GM12873 (cell line): ENCODE measurements at regions not wholly inside any gene's neighbourhood (a gene's known extent, or its start where the extent isn't known, plus 50 kb on each side); places are given as distances from the start of the nearest gene placed in this dataset.

Experiments used
- CTCF ChIP-seq: IDR thresholded peaks from 2 replicates; pipeline ENCODE4 v1.5.1; 2012; ENCODE audit warnings: low read depth, mild to moderate bottlenecking, moderate library complexity, low read length, control low read depth; ENCODE audit not compliant: insufficient read depth; ENCODE audit errors: missing control alignments

- no peak for TF ChIP-seq CTCF
Observed at GRCh38 chr4:3845094-3845743, 79.0 kb downstream of the ADRA2C start.

- no peak for TF ChIP-seq CTCF
Observed at GRCh38 chr4:3845744-3846429, 79.7 kb downstream of the ADRA2C start.

GRCh38 chr4:3847211-3847940 is 81.2 kb downstream of the ADRA2C start:
- TF ChIP-seq CTCF: no peak

GRCh38 chr4:3848323-3848722 is 82.1 kb downstream of the ADRA2C start:
- TF ChIP-seq CTCF: no peak

GRCh38 chr4:3849140-3849539 is 83.0 kb downstream of the ADRA2C start:
- TF ChIP-seq CTCF: no peak

GRCh38 chr4:3850128-3850527 is 83.9 kb downstream of the ADRA2C start:
- no peak for TF ChIP-seq CTCF

GRCh38 chr4:3851211-3851610 is 85.0 kb downstream of the ADRA2C start:
- TF ChIP-seq CTCF: no peak
